B cell (primary cell): ENCODE measurements at regions not wholly inside any gene's neighbourhood (a gene's known extent, or its start where the extent isn't known, plus 50 kb on each side); places are given as distances from the start of the nearest gene placed in this dataset.

Source experiments
- ATAC-seq: fragments of 200-7000 bp; cut with Tn5 transposase; one replicate; pipeline ENCODE4 v1.10.0; 2021; ENCODE audit warnings: low read depth, mild to moderate bottlenecking, moderate number of reproducible peaks, moderate library complexity
- CTCF ChIA-PET: fragments of 350-600 bp; sonication (Branson Sonifier 250); formaldehyde crosslinking; loops from one replicate; lab custom pipeline; 2021; ENCODE audit warnings: antibody characterized with exemption, inconsistent platforms; lab: Charles Lee
- POLR2A ChIA-PET: fragments of 350-600 bp; sonication (Branson Sonifier 250); formaldehyde crosslinking; loops from one replicate; lab custom pipeline; 2021; ENCODE audit warnings: antibody characterized with exemption; lab: Charles Lee
- DNase-seq: peaks from one replicate; pipeline ENCODE4 v3.0.0; 2013
- H2AFZ ChIP-seq: 2 replicates; pipeline ENCODE4 v1.6.1; 2012; ENCODE audit warnings: mild to moderate bottlenecking, low read depth, low read length; ENCODE audit not compliant: insufficient read depth, poor library complexity, severe bottlenecking
- H3K27ac ChIP-seq, 2 donors: 1 replicate in 1 of 2; 2 replicates in 1 of 2; pipeline ENCODE4 v1.5.1; 2012 to 2013; ENCODE audit warnings: low read length in 2 of 2, mild to moderate bottlenecking in 2 of 2, moderate library complexity in 1 of 2
- H3K27me3 ChIP-seq, 4 experiments: fragments of 200-600 bp in 1 of 4; sonication (generic) in 1 of 4; replicated peaks in 1 of 4; 1 replicate in 2 of 4; 2 replicates in 2 of 4; pipeline versions ENCODE4 v1.6.1 to v1.7.0; 2013 to 2016; ENCODE audit warnings: low read length in 3 of 4, mild to moderate bottlenecking in 2 of 4, mixed read lengths in 1 of 4, moderate library complexity in 1 of 4; ENCODE audit not compliant: insufficient read depth in 4 of 4, control insufficient read depth in 3 of 4; ENCODE audit errors: control extremely low read depth in 1 of 4
- H3K36me3 ChIP-seq, 2 experiments: replicated peaks in 1 of 2; 1 replicate in 1 of 2; 2 replicates in 1 of 2; pipeline versions ENCODE4 v1.6.1 to v1.7.1; 2013; ENCODE audit warnings: low read length in 1 of 2; ENCODE audit not compliant: insufficient read depth in 2 of 2, control insufficient read depth in 1 of 2; ENCODE audit errors: control extremely low read depth in 1 of 2, extremely low read depth in 1 of 2
- H3K4me1 ChIP-seq, 2 donors: fragments of 200-600 bp in 1 of 2; sonication (generic) in 1 of 2; 1 replicate in 1 of 2; 2 replicates in 1 of 2; pipeline versions ENCODE4 v1.5.1 to v1.6.1; 2013 to 2017; ENCODE audit warnings: low read length in 2 of 2; ENCODE audit not compliant: control insufficient read depth in 2 of 2, insufficient read depth in 2 of 2
- H3K4me2 ChIP-seq: replicated peaks from 2 replicates; pipeline ENCODE3; 2012; ENCODE audit warnings: mild to moderate bottlenecking, low read depth, low read length; ENCODE audit not compliant: poor library complexity, severe bottlenecking
- H3K4me3 ChIP-seq, 5 experiments: fragments of 200-600 bp in 1 of 5; sonication (generic) in 1 of 5; 1 replicate in 3 of 5; 2 replicates in 2 of 5; pipeline versions ENCODE4 v1.5.1 to v1.7.0; 2011 to 2016; ENCODE audit warnings: low read length in 4 of 5, mild to moderate bottlenecking in 4 of 5, low read depth in 2 of 5, control low read depth in 1 of 5, moderate library complexity in 1 of 5; ENCODE audit not compliant: insufficient read depth in 1 of 5; ENCODE audit errors: control extremely low read depth in 1 of 5, extremely low read depth in 1 of 5
- H3K79me2 ChIP-seq: fragments of 200-600 bp; sonication (generic); one replicate; pipeline ENCODE4 v1.6.0; 2016; ENCODE audit warnings: low read length; ENCODE audit not compliant: control insufficient read depth, insufficient read depth
- H3K9ac ChIP-seq: fragments of 200-600 bp; sonication (generic); 2 replicates; pipeline ENCODE4 v1.6.1; 2017; ENCODE audit warnings: mild to moderate bottlenecking, low read length, moderate library complexity
- H3K9me3 ChIP-seq, 3 donors: one replicate each; pipeline versions ENCODE4 v1.6.1 to v1.7.1; 2013; ENCODE audit warnings: low read length in 2 of 3; ENCODE audit not compliant: control insufficient read depth in 2 of 3, insufficient read depth in 1 of 3; ENCODE audit errors: control extremely low read depth in 1 of 3
- H4K20me1 ChIP-seq: 2 replicates; pipeline ENCODE4 v1.6.0; 2012; ENCODE audit warnings: mild to moderate bottlenecking, low read length; ENCODE audit not compliant: insufficient read depth, control insufficient read depth, poor library complexity, severe bottlenecking
- H3K27ac Mint-ChIP-seq: one replicate; pipeline ENCODE4 v1.8.0; 2021; ENCODE audit warnings: mixed read lengths
- H3K27me3 Mint-ChIP-seq: one replicate; pipeline ENCODE4 v1.8.0; 2021; ENCODE audit warnings: mixed read lengths
- H3K4me1 Mint-ChIP-seq: one replicate; pipeline ENCODE4 v1.8.0; 2021; ENCODE audit warnings: mixed read lengths
- H3K4me3 Mint-ChIP-seq: one replicate; pipeline ENCODE4 v1.8.0; 2021; ENCODE audit warnings: mixed read lengths
- H3K9me3 Mint-ChIP-seq: one replicate; pipeline ENCODE4 v1.8.0; 2022; ENCODE audit warnings: mixed read lengths; ENCODE audit not compliant: insufficient read depth
- EZH2 ChIP-seq: IDR thresholded peaks from 2 replicates; pipeline ENCODE4 v1.6.1; 2012; ENCODE audit warnings: borderline replicate concordance, low read depth, mild to moderate bottlenecking, moderate library complexity, low read length; ENCODE audit not compliant: insufficient read depth, poor library complexity, severe bottlenecking
- WGBS: methylation state at CpG from one replicate; pipeline ENCODE4 v1.1.5; 2013; ENCODE audit warnings: missing lambda C conversion rate; ENCODE audit not compliant: insufficient coverage; 5-methylcytosine and 5-hydroxymethylcytosine counted together
- intact Hi-C: fragments of 100-400 bp; cut with micrococcal nuclease; formaldehyde crosslinking; loops from one replicate; pipeline ENCODE4 v1.10.0; 2022
- TF ChIP-seq, protein P1 (sequence below): fragments of 200-600 bp; IDR thresholded peaks from one replicate; pipeline ENCODE4 v1.8.0; 2022; ENCODE audit warnings: antibody characterized with exemption, mild to moderate bottlenecking

DNA sequence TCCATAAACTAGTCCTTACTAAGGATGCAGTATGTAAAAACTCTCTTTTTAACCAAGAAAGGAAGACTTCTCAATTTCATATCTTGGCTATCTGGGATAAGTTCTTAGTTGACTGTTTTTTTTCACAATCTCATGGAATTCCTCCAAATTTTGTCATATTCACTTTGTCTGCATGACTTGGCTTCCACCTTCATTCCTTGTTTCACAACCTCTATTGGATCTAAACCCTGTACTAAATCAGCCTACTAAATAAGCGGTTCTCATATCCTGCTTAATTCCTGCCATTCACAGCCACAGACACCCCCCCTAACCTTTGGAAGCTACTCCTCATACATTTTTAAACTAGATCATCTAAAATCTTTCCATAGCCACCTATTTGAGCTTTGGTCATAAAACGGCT, 370.6 kb upstream of the NAALADL2 start:
- Mint-ChIP-seq H3K27ac (no peak overlapping the region), H3K4me1 (no peaks in the 10 kb centered on the region), H3K27me3 (no peaks in the 10 kb centered on the region), H3K4me3 (no peak overlapping the region), H3K9me3 (no peaks in the 10 kb centered on the region)
- TF ChIP-seq, protein P1, sequence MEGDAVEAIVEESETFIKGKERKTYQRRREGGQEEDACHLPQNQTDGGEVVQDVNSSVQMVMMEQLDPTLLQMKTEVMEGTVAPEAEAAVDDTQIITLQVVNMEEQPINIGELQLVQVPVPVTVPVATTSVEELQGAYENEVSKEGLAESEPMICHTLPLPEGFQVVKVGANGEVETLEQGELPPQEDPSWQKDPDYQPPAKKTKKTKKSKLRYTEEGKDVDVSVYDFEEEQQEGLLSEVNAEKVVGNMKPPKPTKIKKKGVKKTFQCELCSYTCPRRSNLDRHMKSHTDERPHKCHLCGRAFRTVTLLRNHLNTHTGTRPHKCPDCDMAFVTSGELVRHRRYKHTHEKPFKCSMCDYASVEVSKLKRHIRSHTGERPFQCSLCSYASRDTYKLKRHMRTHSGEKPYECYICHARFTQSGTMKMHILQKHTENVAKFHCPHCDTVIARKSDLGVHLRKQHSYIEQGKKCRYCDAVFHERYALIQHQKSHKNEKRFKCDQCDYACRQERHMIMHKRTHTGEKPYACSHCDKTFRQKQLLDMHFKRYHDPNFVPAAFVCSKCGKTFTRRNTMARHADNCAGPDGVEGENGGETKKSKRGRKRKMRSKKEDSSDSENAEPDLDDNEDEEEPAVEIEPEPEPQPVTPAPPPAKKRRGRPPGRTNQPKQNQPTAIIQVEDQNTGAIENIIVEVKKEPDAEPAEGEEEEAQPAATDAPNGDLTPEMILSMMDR, result no peak
- TF ChIP-seq EZH2, result no peak
- POLR2A ChIA-PET, result no interaction called here
- Histone ChIP-seq H3K4me3 (no peak overlapping the region), H3K9me3 (no peaks in the 10 kb centered on the region), H3K27ac (no peak overlapping the region), H4K20me1 (no peaks in the 10 kb centered on the region), H3K36me3 (no peaks in the 10 kb centered on the region), H3K9ac (no peak overlapping the region), H3K4me2 (no peak overlapping the region), H3K27me3 (no peaks in the 10 kb centered on the region), H2AFZ (no peak overlapping the region), H3K4me1 (no peaks in the 10 kb centered on the region), H3K79me2 (no peaks in the 10 kb centered on the region)
- CTCF ChIA-PET, result interaction anchor here (0.6 to 1.1 kb wide), 2 partner anchors 9 to 20 kb away, joined by 3 read pairs; no protein-coding TSS in a partner anchor
- 93% methylated on average over 1 of the region's 2 CpGs for WGBS
- intact Hi-C loops, result no loop called here
- no peak for DNase-seq
- no peak for ATAC-seq

DNA sequence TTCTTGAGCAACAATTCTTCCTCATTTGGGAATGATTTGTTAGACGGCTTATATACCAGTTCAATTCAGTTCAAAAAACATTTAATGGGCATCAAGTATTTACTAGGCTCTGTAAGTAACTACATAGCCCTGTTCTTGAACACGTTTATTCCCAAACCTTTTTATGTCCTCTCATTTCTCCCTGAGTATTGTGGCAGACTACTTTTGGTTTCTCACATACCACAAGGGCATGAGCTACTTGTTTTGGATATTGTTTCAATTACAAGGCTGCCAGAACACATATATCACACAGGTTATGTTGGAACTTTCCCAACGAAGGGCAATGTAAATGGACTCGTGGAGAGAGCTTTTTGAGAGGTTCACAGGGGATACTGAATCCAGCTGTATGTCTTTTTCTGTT, 363.8 kb upstream of the NAALADL2 start:
- no peak overlapping the region for H2AFZ ChIP-seq
- DNase-seq (no peak), ATAC-seq (no peak)
- no peaks in the 10 kb centered on the region for H3K4me1 ChIP-seq
- ChIA-PET POLR2A (no interaction called here), CTCF (no interaction called here)
- H3K36me3 ChIP-seq, result no peaks in the 10 kb centered on the region
- H3K27me3 ChIP-seq, result no peaks in the 10 kb centered on the region
- intact Hi-C loops, result no loop called here
- Mint-ChIP-seq H3K4me1 (no peaks in the 10 kb centered on the region), H3K27ac (no peak overlapping the region), H3K4me3 (no peak overlapping the region), H3K9me3 (no peaks in the 10 kb centered on the region), H3K27me3 (no peaks in the 10 kb centered on the region)
- no peak overlapping the region for H3K4me3 ChIP-seq
- H3K9me3 ChIP-seq, result no peaks in the 10 kb centered on the region
- H3K4me2 ChIP-seq, result no peak overlapping the region
- no peaks in the 10 kb centered on the region for H3K79me2 ChIP-seq
- no peak overlapping the region for H3K9ac ChIP-seq
- no peaks in the 10 kb centered on the region for H4K20me1 ChIP-seq
- TF ChIP-seq, protein P1, result no peak
- TF ChIP-seq EZH2, result no peak
- no peak overlapping the region for H3K27ac ChIP-seq
- 60% methylated on average over 1 of the region's 4 CpGs for WGBS
